Endothelial cell (in vitro differentiated cells): ENCODE measurements at regions not wholly inside any gene's neighbourhood (a gene's known extent, or its start where the extent isn't known, plus 50 kb on each side); places are given as distances from the start of the nearest gene placed in this dataset.

Experiments used
- DNase-seq: peaks from one replicate; pipeline ENCODE4 v3.0.0; 2021; ENCODE audit warnings: low spot score
- H3K27ac Mint-ChIP-seq: one replicate; pipeline ENCODE4 v1.8.0; 2021; ENCODE audit warnings: mixed read lengths, inconsistent platforms; ENCODE audit not compliant: unreplicated experiment
- H3K27me3 Mint-ChIP-seq: one replicate; pipeline ENCODE4 v1.8.0; 2021; ENCODE audit warnings: mild to moderate bottlenecking, moderate library complexity, mixed read lengths, inconsistent platforms; ENCODE audit not compliant: unreplicated experiment
- H3K36me3 Mint-ChIP-seq: one replicate; pipeline ENCODE4 v1.8.0; 2021; ENCODE audit warnings: mild to moderate bottlenecking, low read depth, mixed read lengths, inconsistent platforms; ENCODE audit not compliant: unreplicated experiment
- H3K4me1 Mint-ChIP-seq: one replicate; pipeline ENCODE4 v1.8.0; 2021; ENCODE audit warnings: mild to moderate bottlenecking, mixed read lengths, inconsistent platforms; ENCODE audit not compliant: unreplicated experiment
- H3K4me3 Mint-ChIP-seq: one replicate; pipeline ENCODE4 v1.8.0; 2021; ENCODE audit warnings: mild to moderate bottlenecking, mixed read lengths, inconsistent platforms; ENCODE audit not compliant: unreplicated experiment
- H3K9me3 Mint-ChIP-seq: one replicate; pipeline ENCODE4 v1.8.0; 2021; ENCODE audit warnings: mixed read lengths, inconsistent platforms; ENCODE audit not compliant: unreplicated experiment
- CTCF ChIP-seq: fragments of 200-600 bp; sonication (generic); IDR thresholded peaks from one replicate; pipeline ENCODE4 v1.5.0; 2021; ENCODE audit warnings: antibody characterized with exemption; ENCODE audit not compliant: unreplicated experiment

GRCh38 chrX:69073241-69073640 is 92.0 kb downstream of the PJA1 start:
- no peak for TF ChIP-seq CTCF
- Mint-ChIP-seq H3K4me3 (no peak overlapping the region), H3K36me3 (no peaks in the 10 kb centered on the region), H3K27ac (no peak overlapping the region), H3K4me1 (peaks cover under 1% of the 10 kb centered on the region), H3K9me3 (no peaks in the 10 kb centered on the region), H3K27me3 (no peaks in the 10 kb centered on the region)
- DNase-seq, result no peak

GRCh38 chrX:69072486-69073006 is 92.7 kb downstream of the PJA1 start:
- Mint-ChIP-seq H3K27me3 (peaks cover 1% of the 10 kb centered on the region), H3K27ac (no peak overlapping the region), H3K9me3 (no peaks in the 10 kb centered on the region), H3K4me3 (no peak overlapping the region), H3K4me1 (peaks cover 4% of the 10 kb centered on the region), H3K36me3 (no peaks in the 10 kb centered on the region)
- DNase-seq, result no peak
- TF ChIP-seq CTCF, result no peak

- no peak for TF ChIP-seq CTCF
- Mint-ChIP-seq H3K27me3 (peaks cover 4% of the 10 kb centered on the region), H3K36me3 (no peaks in the 10 kb centered on the region), H3K27ac (no peak overlapping the region), H3K9me3 (no peaks in the 10 kb centered on the region), H3K4me1 (peaks cover 4% of the 10 kb centered on the region), H3K4me3 (no peak overlapping the region)
- no peak for DNase-seq
Measured at GRCh38 chrX:69070949-69071650, 94.2 kb downstream of the PJA1 start.

DNA sequence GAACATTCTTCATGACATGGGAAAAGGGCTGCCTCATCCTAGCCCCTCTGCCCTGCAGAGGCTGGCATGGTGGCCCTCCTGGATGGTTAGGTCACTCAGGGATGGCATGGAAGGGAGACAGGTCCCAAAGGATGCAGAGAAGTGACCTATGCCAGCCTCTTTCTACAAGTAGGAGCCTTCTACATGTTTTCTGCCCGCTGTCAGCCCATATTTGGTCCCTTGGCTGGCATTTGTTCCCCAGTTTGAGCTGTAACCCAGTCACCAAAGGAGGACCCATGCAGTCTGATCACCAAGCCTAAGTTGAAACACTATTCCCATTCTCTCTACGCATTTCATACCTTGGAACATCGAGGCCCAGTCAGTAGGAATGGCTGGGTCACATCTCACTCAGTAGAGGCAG is 95.4 kb downstream of the PJA1 start:
- Mint-ChIP-seq H3K36me3 (no peaks in the 10 kb centered on the region), H3K27me3 (peaks cover 4% of the 10 kb centered on the region), H3K9me3 (no peaks in the 10 kb centered on the region), H3K4me1 (peaks cover 4% of the 10 kb centered on the region), H3K27ac (no peak overlapping the region), H3K4me3 (no peak overlapping the region)
- no peak for TF ChIP-seq CTCF
- no peak for DNase-seq

DNA sequence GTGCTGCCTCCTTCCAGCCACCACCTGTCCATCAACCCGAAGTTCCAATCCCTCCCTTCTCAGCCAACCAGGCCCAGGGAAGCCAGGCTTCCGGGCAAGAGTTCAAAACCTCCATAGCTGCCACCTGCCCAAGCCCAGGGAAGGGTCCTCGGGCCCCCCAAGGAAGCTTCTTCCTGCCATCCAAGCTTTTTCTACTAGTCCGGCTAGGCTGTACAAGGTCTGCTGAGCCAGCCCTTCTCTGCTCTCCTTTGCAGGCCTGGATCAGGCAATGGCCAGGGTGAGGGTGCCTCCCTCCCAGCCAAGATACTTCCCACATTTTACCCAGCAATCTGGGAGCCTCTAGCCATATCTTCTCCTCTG is 96.2 kb downstream of the PJA1 start:
- Mint-ChIP-seq H3K36me3 (no peaks in the 10 kb centered on the region), H3K4me1 (peaks cover 4% of the 10 kb centered on the region), H3K9me3 (no peaks in the 10 kb centered on the region), H3K4me3 (no peak overlapping the region), H3K27ac (no peak overlapping the region), H3K27me3 (peaks cover 4% of the 10 kb centered on the region)
- DNase-seq, result no peak
- TF ChIP-seq CTCF, result no peak
